ENCODE measurements at regions not wholly inside any gene's neighbourhood (a gene's known extent, or its start where the extent isn't known, plus 50 kb on each side); places are given as distances from the start of the nearest gene placed in this dataset.

- Histone ChIP-seq H3K9me3 (ENCODE audit: control insufficient read depth in 2 of 2, low read length in 2 of 2) (peaks cover 0 to 2% of the 10 kb centered on the region in 2 donors), H3K27me3 (ENCODE audit: control insufficient read depth in 2 of 2, insufficient read depth in 2 of 2, low read length in 2 of 2) (peaks cover 0 to 3% of the 10 kb centered on the region in 2 donors), H3K4me3 (ENCODE audit: low read length in 2 of 2) (no peak overlapping the region), H3K9ac (ENCODE audit: low read depth in 1 of 2, low read length in 2 of 2) (no peak overlapping the region), H3K27ac (ENCODE audit: low read depth in 2 of 2, low read length in 2 of 2) (no peak overlapping the region), H3K4me1 (ENCODE audit: control insufficient read depth in 2 of 2, insufficient read depth in 2 of 2, low read length in 2 of 2) (no peaks in the 10 kb centered on the region), H3K36me3 (ENCODE audit: control insufficient read depth in 2 of 2, insufficient read depth in 2 of 2, low read length in 2 of 2) (no peaks in the 10 kb centered on the region)
Measured at GRCh38 chr2:11014026-11014425, 102.3 kb downstream of the KCNF1 start.

GRCh38 chr2:11016735-11017388 is 105.1 kb downstream of the KCNF1 start:
- H3K4me1 ChIP-seq (ENCODE audit: control insufficient read depth in 2 of 2, insufficient read depth in 2 of 2, low read length in 2 of 2): no peaks in the 10 kb centered on the region
- H3K27ac ChIP-seq (ENCODE audit: low read depth in 2 of 2, low read length in 2 of 2): no peak overlapping the region
- peaks cover 2 to 3% of the 10 kb centered on the region in 2 donors for H3K27me3 ChIP-seq (ENCODE audit: control insufficient read depth in 2 of 2, insufficient read depth in 2 of 2, low read length in 2 of 2)
- no peak overlapping the region for H3K4me3 ChIP-seq (ENCODE audit: low read length in 2 of 2)
- no peaks in the 10 kb centered on the region for H3K9me3 ChIP-seq (ENCODE audit: control insufficient read depth in 2 of 2, low read length in 2 of 2)
- H3K36me3 ChIP-seq (ENCODE audit: control insufficient read depth in 2 of 2, insufficient read depth in 2 of 2, low read length in 2 of 2): no peaks in the 10 kb centered on the region
- H3K9ac ChIP-seq (ENCODE audit: low read depth in 1 of 2, low read length in 2 of 2): no peak overlapping the region

DNA sequence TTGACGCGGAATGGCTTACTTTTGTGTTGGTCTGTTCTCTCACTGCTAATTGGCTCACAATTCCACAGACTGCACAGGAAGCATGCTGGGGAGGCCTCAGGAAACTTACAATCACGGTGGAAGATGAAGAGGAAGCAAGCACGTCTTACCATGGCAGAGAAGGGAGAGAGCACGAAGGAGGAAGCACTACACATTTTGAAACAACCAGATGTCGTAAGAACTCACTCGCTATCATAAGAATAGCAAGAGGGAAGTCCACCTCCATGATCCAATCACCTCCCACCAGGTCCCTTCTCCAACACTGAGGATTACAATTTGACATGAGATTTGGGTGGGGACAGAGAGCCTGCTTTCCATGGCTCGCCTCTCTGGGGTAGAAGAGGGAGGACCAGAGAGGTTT is 106.2 kb downstream of the KCNF1 start:
- Histone ChIP-seq H3K27me3 (ENCODE audit: control insufficient read depth in 2 of 2, insufficient read depth in 2 of 2, low read length in 2 of 2) (peaks cover 2 to 3% of the 10 kb centered on the region in 2 donors), H3K9me3 (ENCODE audit: control insufficient read depth in 2 of 2, low read length in 2 of 2) (no peaks in the 10 kb centered on the region), H3K27ac (ENCODE audit: low read depth in 2 of 2, low read length in 2 of 2) (no peak overlapping the region), H3K9ac (ENCODE audit: low read depth in 1 of 2, low read length in 2 of 2) (no peak overlapping the region), H3K36me3 (ENCODE audit: control insufficient read depth in 2 of 2, insufficient read depth in 2 of 2, low read length in 2 of 2) (no peaks in the 10 kb centered on the region), H3K4me3 (ENCODE audit: low read length in 2 of 2) (no peak overlapping the region), H3K4me1 (ENCODE audit: control insufficient read depth in 2 of 2, insufficient read depth in 2 of 2, low read length in 2 of 2) (no peaks in the 10 kb centered on the region)

DNA sequence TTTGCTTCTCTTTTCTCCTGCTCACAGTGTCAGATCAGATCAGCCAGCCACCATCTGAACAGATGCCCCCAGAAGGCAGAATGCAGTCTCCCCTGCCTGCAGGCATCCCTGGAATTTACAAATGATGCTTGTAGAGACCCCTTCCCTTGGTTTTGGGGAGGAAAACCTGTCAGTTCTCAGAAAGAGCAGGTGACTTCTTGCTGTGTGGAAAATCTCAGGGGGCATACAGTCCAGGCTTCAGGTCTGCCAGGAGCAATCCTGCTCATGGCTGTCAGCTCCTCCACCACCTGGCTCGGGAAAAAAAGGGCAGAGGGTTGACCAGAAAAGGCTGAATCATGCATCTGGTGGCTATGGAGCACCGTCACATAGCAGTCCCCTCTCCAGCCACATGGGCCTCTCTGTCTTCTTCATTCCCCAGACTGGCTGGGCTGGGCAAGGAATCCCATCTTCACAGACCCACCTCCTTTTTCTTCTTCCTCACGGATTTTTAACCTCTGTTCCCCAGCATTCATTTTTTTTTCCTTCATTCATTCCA is 107.0 kb downstream of the KCNF1 start:
- H3K4me3 ChIP-seq (ENCODE audit: low read length in 2 of 2): no peak overlapping the region
- H3K9me3 ChIP-seq (ENCODE audit: control insufficient read depth in 2 of 2, low read length in 2 of 2): no peaks in the 10 kb centered on the region
- H3K4me1 ChIP-seq (ENCODE audit: control insufficient read depth in 2 of 2, insufficient read depth in 2 of 2, low read length in 2 of 2): no peaks in the 10 kb centered on the region
- no peak overlapping the region for H3K27ac ChIP-seq (ENCODE audit: low read depth in 2 of 2, low read length in 2 of 2)
- H3K36me3 ChIP-seq (ENCODE audit: control insufficient read depth in 2 of 2, insufficient read depth in 2 of 2, low read length in 2 of 2): no peaks in the 10 kb centered on the region
- no peak overlapping the region for H3K9ac ChIP-seq (ENCODE audit: low read depth in 1 of 2, low read length in 2 of 2)
- peaks cover 2 to 3% of the 10 kb centered on the region in 2 donors for H3K27me3 ChIP-seq (ENCODE audit: control insufficient read depth in 2 of 2, insufficient read depth in 2 of 2, low read length in 2 of 2)

DNA sequence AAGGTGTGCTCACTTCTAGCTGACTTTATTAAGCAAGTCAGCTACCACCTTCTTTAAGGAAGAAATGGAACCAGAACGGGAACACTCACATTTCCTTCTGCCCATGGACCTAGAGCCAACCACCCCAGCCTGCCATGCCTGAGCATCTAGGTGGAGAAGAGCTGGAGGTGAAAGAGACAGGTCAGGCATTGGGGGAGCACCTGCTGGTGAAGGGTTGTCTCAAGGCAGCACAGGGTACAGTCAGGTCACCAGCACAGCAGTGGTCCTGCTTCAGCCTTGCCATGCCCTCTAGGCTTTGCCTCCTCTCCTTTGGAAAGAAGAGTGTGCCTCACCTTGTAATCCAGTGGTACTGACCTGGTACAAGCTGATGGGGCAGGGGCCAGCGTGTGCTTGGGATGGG is 107.9 kb downstream of the KCNF1 start:
- Histone ChIP-seq H3K27me3 (ENCODE audit: control insufficient read depth in 2 of 2, insufficient read depth in 2 of 2, low read length in 2 of 2) (peaks cover 0 to 2% of the 10 kb centered on the region in 2 donors), H3K4me3 (ENCODE audit: low read length in 2 of 2) (no peak overlapping the region), H3K27ac (ENCODE audit: low read depth in 2 of 2, low read length in 2 of 2) (no peak overlapping the region), H3K36me3 (ENCODE audit: control insufficient read depth in 2 of 2, insufficient read depth in 2 of 2, low read length in 2 of 2) (no peaks in the 10 kb centered on the region), H3K9me3 (ENCODE audit: control insufficient read depth in 2 of 2, low read length in 2 of 2) (no peaks in the 10 kb centered on the region), H3K9ac (ENCODE audit: low read depth in 1 of 2, low read length in 2 of 2) (no peak overlapping the region), H3K4me1 (ENCODE audit: control insufficient read depth in 2 of 2, insufficient read depth in 2 of 2, low read length in 2 of 2) (no peaks in the 10 kb centered on the region)

DNA sequence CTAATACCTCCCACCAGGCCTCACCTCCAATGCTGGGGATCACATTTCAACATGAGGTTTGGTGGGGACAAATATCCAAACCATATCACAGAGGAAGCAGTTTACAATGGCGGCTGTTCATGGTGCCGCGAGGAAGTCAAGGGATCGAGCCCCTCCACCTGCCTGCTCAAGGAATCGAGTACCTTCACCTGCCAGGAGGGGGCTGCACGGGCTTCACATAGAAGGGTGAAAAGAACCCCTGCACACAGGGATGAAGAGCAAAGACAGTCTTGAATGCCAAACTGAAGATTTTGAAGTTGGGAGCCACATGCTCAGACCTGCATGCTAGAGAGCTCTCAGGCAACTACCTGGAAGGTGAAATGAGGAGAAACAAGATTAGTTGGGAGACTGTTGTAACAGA is 110.3 kb downstream of the KCNF1 start:
- H3K9ac ChIP-seq (ENCODE audit: low read depth in 1 of 2, low read length in 2 of 2): no peak overlapping the region
- H3K4me3 ChIP-seq (ENCODE audit: low read length in 2 of 2): no peak overlapping the region
- no peak overlapping the region for H3K27ac ChIP-seq (ENCODE audit: low read depth in 2 of 2, low read length in 2 of 2)
- H3K9me3 ChIP-seq (ENCODE audit: control insufficient read depth in 2 of 2, low read length in 2 of 2): no peaks in the 10 kb centered on the region
- H3K36me3 ChIP-seq (ENCODE audit: control insufficient read depth in 2 of 2, insufficient read depth in 2 of 2, low read length in 2 of 2): no peaks in the 10 kb centered on the region
- no peaks in the 10 kb centered on the region for H3K4me1 ChIP-seq (ENCODE audit: control insufficient read depth in 2 of 2, insufficient read depth in 2 of 2, low read length in 2 of 2)
- peaks cover 0 to 2% of the 10 kb centered on the region in 2 donors for H3K27me3 ChIP-seq (ENCODE audit: control insufficient read depth in 2 of 2, insufficient read depth in 2 of 2, low read length in 2 of 2)

DNA sequence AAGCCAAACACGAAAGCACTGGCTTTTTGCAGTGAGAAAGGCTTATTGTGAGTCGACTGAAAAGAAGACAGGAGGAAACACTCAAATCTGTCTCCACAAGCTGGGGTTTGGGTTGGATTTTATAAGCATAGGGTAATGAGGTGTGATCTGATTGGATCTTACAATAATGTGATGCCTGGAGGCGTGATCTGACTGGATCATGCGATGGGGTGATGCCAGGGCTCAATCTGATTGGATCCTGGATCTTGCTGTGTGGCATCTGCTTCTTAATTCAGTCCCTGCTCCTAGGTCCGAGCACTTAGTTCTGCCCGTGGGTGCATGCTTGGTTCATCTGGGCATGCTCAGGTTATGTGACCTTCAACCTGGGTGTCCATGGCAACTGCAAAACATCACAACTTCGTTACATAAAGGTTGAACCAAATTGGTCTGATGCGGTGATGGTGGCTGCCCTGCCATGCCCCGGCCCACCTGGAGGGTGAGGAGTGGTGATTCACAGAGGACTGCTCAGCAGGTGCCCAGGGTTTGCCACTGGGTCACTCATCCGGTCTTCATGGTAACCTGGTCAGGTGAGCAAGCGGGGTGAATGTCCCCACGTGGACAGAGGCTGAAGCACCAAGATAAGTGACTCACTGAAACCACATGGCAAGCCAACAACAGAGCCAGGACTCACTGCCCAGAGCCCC is 111.0 kb downstream of the KCNF1 start:
- Histone ChIP-seq H3K27ac (ENCODE audit: low read depth in 2 of 2, low read length in 2 of 2) (no peak overlapping the region), H3K4me1 (ENCODE audit: control insufficient read depth in 2 of 2, insufficient read depth in 2 of 2, low read length in 2 of 2) (no peaks in the 10 kb centered on the region), H3K36me3 (ENCODE audit: control insufficient read depth in 2 of 2, insufficient read depth in 2 of 2, low read length in 2 of 2) (no peaks in the 10 kb centered on the region), H3K4me3 (ENCODE audit: low read length in 2 of 2) (no peak overlapping the region), H3K27me3 (ENCODE audit: control insufficient read depth in 2 of 2, insufficient read depth in 2 of 2, low read length in 2 of 2) (peaks cover 0 to 2% of the 10 kb centered on the region in 2 donors), H3K9me3 (ENCODE audit: control insufficient read depth in 2 of 2, low read length in 2 of 2) (no peaks in the 10 kb centered on the region), H3K9ac (ENCODE audit: low read depth in 1 of 2, low read length in 2 of 2) (no peak overlapping the region)

DNA sequence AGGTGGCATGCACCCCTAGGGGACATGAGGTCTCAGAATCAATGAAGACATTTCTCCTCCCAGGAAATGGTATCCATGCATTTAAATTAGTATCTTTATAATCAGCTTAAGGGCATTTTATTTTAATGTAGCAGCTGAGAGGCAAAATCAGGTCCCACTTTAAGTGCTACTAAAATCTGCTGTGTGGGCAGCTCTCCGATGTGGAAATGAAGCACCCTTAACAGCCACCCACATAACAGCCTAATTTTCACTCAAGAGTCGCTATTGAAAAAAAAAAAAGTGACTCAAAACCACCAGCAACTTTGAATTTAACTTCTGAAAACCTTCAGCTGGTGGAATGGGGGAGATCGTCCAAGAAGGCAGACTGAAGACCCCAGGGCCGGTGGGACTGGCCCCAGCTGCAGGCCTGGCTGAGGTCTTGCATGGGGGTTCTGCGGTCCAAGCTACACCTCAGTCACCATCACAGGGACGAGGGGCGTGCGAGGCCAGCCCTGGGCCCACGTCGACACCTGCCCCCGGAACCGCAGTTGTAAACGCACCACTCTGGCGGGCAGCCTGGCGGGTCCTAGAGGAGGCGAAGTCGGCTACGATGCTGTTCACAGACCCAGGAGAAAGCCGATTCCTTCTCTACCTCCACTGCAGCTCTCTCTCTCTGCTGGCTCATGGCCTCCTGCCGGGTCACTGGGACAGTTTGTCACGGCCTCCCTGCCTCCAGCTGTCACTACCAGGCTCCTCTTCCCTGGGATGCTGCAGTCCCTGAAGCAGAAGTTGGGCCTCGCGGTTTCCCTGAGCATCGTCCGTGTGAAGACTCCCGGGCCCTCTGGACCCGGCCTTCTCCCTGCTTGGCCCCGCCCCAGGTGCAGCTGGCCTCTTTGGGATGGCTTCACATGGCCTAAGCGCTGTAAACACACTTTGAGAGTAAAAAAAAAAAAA is 111.9 kb downstream of the KCNF1 start:
- H3K4me1 ChIP-seq (ENCODE audit: control insufficient read depth in 2 of 2, insufficient read depth in 2 of 2, low read length in 2 of 2): no peaks in the 10 kb centered on the region
- H3K9ac ChIP-seq (ENCODE audit: low read depth in 1 of 2, low read length in 2 of 2): no peak overlapping the region
- H3K4me3 ChIP-seq (ENCODE audit: low read length in 2 of 2): no peak overlapping the region
- H3K36me3 ChIP-seq (ENCODE audit: control insufficient read depth in 2 of 2, insufficient read depth in 2 of 2, low read length in 2 of 2): no peaks in the 10 kb centered on the region
- no peaks in the 10 kb centered on the region for H3K9me3 ChIP-seq (ENCODE audit: control insufficient read depth in 2 of 2, low read length in 2 of 2)
- peaks cover 0 to 2% of the 10 kb centered on the region in 2 donors for H3K27me3 ChIP-seq (ENCODE audit: control insufficient read depth in 2 of 2, insufficient read depth in 2 of 2, low read length in 2 of 2)
- no peak overlapping the region for H3K27ac ChIP-seq (ENCODE audit: low read depth in 2 of 2, low read length in 2 of 2)

DNA sequence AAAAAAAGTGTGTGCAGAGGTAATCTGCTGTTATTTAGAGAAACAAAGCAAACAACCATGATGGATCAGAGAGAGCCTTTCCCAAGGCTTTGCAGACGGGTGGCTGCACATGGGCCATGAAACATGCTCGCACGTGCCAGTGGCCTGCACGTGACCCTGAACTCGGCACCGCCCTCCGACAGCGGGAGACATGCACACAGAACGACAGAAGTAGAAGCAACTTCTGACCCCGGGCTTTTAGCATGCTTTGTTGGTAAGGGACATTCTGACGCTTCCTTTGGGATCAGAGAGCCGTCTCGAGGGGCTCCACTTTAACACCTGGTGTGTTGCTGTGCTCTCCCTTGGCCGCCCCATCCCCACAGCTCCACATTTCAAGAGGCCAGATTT is 112.5 kb downstream of the KCNF1 start:
- peaks cover 0 to 2% of the 10 kb centered on the region in 2 donors for H3K27me3 ChIP-seq (ENCODE audit: control insufficient read depth in 2 of 2, insufficient read depth in 2 of 2, low read length in 2 of 2)
- H3K27ac ChIP-seq (ENCODE audit: low read depth in 2 of 2, low read length in 2 of 2): no peak overlapping the region

DNA sequence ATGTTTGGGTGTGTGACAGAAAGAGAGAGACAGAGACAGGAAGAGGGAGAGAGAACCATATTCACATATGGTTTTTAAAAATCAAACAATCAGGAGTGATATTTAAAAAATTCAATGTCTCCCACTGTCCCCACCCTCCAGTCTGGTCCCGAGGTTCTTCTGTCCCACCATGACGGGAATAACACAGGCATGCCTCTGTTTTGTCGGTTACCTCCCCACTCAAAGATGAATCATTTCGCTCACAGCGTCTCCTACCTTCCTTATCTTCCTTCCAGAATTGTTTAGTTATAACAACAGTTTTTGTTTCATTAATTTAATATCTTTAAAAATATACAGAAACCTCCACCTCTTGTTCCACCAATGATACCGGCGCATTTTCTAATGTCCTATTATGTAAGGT is 113.0 kb downstream of the KCNF1 start:
- peaks cover 0 to 2% of the 10 kb centered on the region in 2 donors for H3K27me3 ChIP-seq (ENCODE audit: control insufficient read depth in 2 of 2, insufficient read depth in 2 of 2, low read length in 2 of 2)
- no peaks in the 10 kb centered on the region for H3K9me3 ChIP-seq (ENCODE audit: control insufficient read depth in 2 of 2, low read length in 2 of 2)

More for the DNA sequence above, 112.5 kb downstream of the KCNF1 start:
- no peak overlapping the region for H3K9ac ChIP-seq (ENCODE audit: low read depth in 1 of 2, low read length in 2 of 2)
- H3K36me3 ChIP-seq (ENCODE audit: control insufficient read depth in 2 of 2, insufficient read depth in 2 of 2, low read length in 2 of 2): no peaks in the 10 kb centered on the region
- no peaks in the 10 kb centered on the region for H3K4me1 ChIP-seq (ENCODE audit: control insufficient read depth in 2 of 2, insufficient read depth in 2 of 2, low read length in 2 of 2)
- no peaks in the 10 kb centered on the region for H3K9me3 ChIP-seq (ENCODE audit: control insufficient read depth in 2 of 2, low read length in 2 of 2)
- no peak overlapping the region for H3K4me3 ChIP-seq (ENCODE audit: low read length in 2 of 2)

More for the DNA sequence above, 113.0 kb downstream of the KCNF1 start:
- no peak overlapping the region for H3K4me3 ChIP-seq (ENCODE audit: low read length in 2 of 2)
- H3K9ac ChIP-seq (ENCODE audit: low read depth in 1 of 2, low read length in 2 of 2): no peak overlapping the region
- no peak overlapping the region for H3K27ac ChIP-seq (ENCODE audit: low read depth in 2 of 2, low read length in 2 of 2)
- no peaks in the 10 kb centered on the region for H3K4me1 ChIP-seq (ENCODE audit: control insufficient read depth in 2 of 2, insufficient read depth in 2 of 2, low read length in 2 of 2)
- H3K36me3 ChIP-seq (ENCODE audit: control insufficient read depth in 2 of 2, insufficient read depth in 2 of 2, low read length in 2 of 2): no peaks in the 10 kb centered on the region

All from mucosa of rectum (tissue), 2 donors.